ENCODE measurements at regions not wholly inside any gene's neighbourhood (a gene's known extent, or its start where the extent isn't known, plus 50 kb on each side); places are given as distances from the start of the nearest gene placed in this dataset.

- no peaks in the 10 kb centered on the region for H3K27me3 ChIP-seq
- H3K9me3 ChIP-seq, result no peaks in the 10 kb centered on the region
- no peak for DNase-seq (ENCODE audit: low spot score)
- H3K4me3 ChIP-seq, result no peak overlapping the region
- H3K27ac ChIP-seq, result no peak overlapping the region
- H3K36me3 ChIP-seq, result no peaks in the 10 kb centered on the region
- no peak for TF ChIP-seq CTCF (IDR thresholded peaks at IDR 0.05)
- H3K4me1 ChIP-seq, result no peaks in the 10 kb centered on the region
Observed at GRCh38 chr3:66615643-66616301, 115.0 kb upstream of the LRIG1 start.

DNA sequence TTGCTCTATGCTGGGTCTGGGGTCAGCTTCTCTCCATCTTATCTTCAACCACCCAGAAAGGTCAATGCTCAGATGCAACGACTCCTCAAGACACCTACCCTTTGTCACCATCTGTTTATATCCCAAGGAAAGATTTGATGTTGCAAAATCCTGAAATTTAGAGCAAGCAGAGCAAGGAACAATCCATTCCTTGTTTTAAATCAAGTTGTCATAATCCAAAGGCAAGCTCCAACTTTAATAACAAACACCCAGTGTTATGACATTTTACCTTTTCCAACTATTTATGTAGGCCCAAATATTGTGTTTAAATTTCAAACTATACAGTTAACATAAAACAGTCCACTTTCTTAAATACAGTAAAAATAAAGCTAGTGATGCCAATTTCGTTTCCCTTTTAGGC, 116.5 kb upstream of the LRIG1 start:
- Histone ChIP-seq H3K4me3 (no peak overlapping the region), H3K27me3 (no peaks in the 10 kb centered on the region), H3K9me3 (no peaks in the 10 kb centered on the region), H3K36me3 (no peaks in the 10 kb centered on the region), H3K4me1 (no peaks in the 10 kb centered on the region), H3K27ac (no peak overlapping the region)
- no peak for DNase-seq (ENCODE audit: low spot score)
- TF ChIP-seq CTCF (IDR thresholded peaks at IDR 0.05), result no peak

DNA sequence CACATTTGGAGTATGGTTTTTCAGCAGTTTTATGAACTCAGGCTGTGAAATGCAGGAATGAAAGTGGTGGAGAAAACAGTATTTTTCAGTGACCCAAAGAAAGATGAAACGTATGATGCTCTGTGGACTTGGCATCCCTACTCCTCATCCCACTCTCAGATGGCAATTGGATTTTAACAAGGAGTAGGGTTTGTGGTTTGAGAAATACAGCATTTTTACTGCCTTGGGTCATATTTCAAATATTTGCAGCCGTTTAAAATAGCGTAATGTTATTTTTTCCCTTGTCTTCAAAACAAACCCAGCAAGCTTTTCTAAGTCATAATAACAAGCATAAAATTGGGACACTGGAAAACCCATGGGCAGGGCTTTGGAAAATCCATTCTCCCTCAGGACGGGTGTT, 117.2 kb upstream of the LRIG1 start:
- no peaks in the 10 kb centered on the region for H3K4me1 ChIP-seq
- no peaks in the 10 kb centered on the region for H3K9me3 ChIP-seq
- no peak for DNase-seq (ENCODE audit: low spot score)
- no peak for TF ChIP-seq CTCF (IDR thresholded peaks at IDR 0.05)
- no peaks in the 10 kb centered on the region for H3K36me3 ChIP-seq
- no peaks in the 10 kb centered on the region for H3K27me3 ChIP-seq
- H3K27ac ChIP-seq, result no peak overlapping the region
- no peak overlapping the region for H3K4me3 ChIP-seq

DNA sequence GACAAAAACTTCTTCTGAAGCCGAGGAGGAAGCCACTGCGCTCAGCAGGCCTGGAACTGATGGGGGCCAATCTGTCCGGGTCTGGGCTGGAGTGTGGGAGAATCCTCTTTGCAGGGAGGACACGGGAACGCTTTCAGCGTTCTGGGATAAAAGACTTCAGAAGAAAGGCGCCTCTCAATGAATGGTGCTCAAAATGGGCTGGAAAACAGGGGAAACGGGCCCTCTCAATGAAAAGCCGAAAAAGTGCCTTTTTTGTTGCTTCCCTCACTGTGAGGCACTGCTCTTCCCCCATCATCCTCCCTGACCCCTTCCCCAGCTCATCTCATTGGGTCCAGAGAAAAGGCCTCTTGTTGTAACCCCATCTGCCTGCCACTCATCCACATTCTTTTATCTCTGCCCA, 119.5 kb upstream of the LRIG1 start:
- Histone ChIP-seq H3K4me3 (no peak overlapping the region), H3K4me1 (no peaks in the 10 kb centered on the region), H3K27me3 (no peaks in the 10 kb centered on the region), H3K27ac (no peak overlapping the region), H3K9me3 (no peaks in the 10 kb centered on the region), H3K36me3 (no peaks in the 10 kb centered on the region)
- TF ChIP-seq CTCF (IDR thresholded peaks at IDR 0.05), result no peak
- DNase-seq (ENCODE audit: low spot score), result no peak

GRCh38 chr3:66622756-66623457, 122.1 kb upstream of the LRIG1 start:
- no peak overlapping the region for H3K27ac ChIP-seq
- no peak for TF ChIP-seq CTCF (IDR thresholded peaks at IDR 0.05)
- no peak for DNase-seq (ENCODE audit: low spot score)
- H3K36me3 ChIP-seq, result no peaks in the 10 kb centered on the region
- H3K27me3 ChIP-seq, result no peaks in the 10 kb centered on the region
- no peaks in the 10 kb centered on the region for H3K9me3 ChIP-seq
- H3K4me1 ChIP-seq, result no peaks in the 10 kb centered on the region
- no peak overlapping the region for H3K4me3 ChIP-seq
